HG03039 (cell line): ENCODE measurements at regions not wholly inside any gene's neighbourhood (a gene's known extent, or its start where the extent isn't known, plus 50 kb on each side); places are given as distances from the start of the nearest gene placed in this dataset.
"Not testable (repeated sequence)": the region's sequence is repeated elsewhere in the genome, so short reads cannot be mapped to it uniquely, and the experiment has no call there.

Experiments used
- ATAC-seq: cut with Tn5 transposase; IDR thresholded peaks from one replicate; pipeline ENCODE4 v1.9.1; 2021; ENCODE audit warnings: mild to moderate bottlenecking, moderate library complexity; ENCODE audit not compliant: unreplicated experiment

GRCh38 chr4:28834120-28834519 is 1886.0 kb upstream of the PCDH7 start:
- ATAC-seq = no peak

GRCh38 chr4:28835501-28835900 is 1884.7 kb upstream of the PCDH7 start:
- ATAC-seq = no peak

DNA sequence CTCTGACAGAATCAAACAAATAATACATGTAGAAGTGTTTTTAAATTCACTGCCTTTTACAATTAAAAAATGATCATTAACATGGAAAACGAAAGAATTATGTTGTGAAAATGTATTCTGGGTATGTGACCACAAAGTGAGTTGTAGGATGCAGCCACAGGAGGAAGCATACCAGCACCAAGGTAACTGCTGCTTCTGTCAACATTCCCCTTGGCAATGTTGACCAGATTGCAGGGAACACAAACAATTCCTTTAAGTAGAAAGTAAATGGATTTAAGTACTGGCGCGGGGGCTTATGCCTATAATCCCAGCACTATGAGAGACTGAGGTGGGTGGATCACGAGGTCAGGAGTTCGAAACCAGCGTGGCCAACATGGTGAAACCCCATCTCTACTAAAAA is 1877.9 kb upstream of the PCDH7 start:
- no peak for ATAC-seq

DNA sequence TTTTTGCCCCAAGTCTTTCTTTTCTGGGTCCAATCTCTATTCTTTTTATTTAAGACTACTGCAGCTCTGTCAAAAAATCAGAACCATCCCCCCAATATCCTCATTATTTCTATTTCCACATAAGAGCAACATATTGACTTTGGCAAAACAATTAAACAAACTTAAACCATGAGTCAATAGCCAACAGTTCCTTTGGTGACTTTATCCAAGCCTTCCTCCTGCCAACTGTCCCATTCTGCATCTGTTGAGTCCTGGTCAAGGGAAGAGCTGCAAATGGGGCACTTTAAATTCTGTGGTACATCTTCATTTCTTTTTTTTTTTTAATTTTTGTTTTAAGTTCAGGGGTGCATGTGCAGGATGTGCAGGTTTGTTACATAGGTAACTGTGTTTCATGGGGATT is 1875.0 kb upstream of the PCDH7 start:
- no peak for ATAC-seq

GRCh38 chr4:28857028-28857427 is 1863.1 kb upstream of the PCDH7 start:
- ATAC-seq = not testable (repeated sequence)

DNA sequence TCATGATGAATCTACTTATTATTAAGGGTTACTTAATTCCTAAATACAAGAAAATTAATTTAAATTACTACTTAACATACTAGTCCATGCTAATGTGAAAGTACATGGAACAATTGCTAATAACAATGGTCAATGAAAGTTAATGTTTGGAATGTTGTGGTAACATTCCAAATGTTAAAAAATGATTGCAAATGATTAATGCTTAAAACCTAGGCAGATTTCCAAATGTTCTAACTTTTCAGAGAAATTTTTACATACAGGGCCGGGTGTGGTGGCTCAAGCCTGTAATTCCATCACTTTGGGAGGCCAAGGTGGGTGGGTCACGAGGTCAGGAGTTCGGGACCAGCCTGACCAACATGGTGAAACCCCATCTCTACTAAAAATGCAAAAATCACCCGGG is 1851.3 kb upstream of the PCDH7 start:
- ATAC-seq = no peak

GRCh38 chr4:28879178-28879577 is 1841.0 kb upstream of the PCDH7 start:
- ATAC-seq = no peak

GRCh38 chr4:28879900-28880299 is 1840.3 kb upstream of the PCDH7 start:
- ATAC-seq = no peak

GRCh38 chr4:28883211-28883610 is 1837.0 kb upstream of the PCDH7 start:
- ATAC-seq = no peak

GRCh38 chr4:28886934-28887333 is 1833.2 kb upstream of the PCDH7 start:
- no peak for ATAC-seq

DNA sequence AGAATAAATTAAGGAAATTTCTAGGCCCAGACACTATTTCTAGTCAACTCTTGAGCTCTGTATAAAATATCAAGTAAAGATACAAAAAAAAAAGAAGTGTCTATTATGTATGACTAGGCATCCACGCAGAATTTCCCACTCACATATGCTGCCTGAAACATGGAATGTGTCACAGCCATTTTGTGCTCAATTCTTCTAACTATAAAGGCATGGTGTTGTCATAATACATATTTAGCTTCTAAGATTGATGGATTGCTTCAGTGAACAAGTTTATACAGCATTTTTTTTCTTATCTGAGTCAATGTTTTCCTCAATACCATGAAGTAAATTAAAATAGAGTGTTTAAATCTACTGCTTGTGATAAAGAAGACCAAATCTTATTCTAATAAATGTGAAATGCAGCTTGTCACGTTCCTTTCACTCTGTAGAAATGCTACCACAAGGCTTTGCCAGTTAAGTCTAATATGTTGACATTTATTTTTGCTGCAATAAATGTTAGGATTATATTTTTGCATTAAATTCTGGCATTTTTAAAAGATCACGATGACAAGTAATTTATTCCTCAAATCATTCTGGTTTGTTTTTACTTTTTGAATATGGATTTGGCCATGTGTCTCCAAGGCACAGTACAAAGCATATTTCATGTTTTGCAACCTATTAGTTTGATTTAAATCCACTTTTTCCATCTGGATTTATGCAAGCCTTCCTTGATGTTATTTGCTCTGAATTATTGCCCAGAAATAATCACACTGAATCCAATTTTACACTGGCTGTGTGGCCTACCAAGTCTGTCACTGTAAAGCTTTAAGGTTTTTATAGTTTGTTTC is 1829.0 kb upstream of the PCDH7 start:
- ATAC-seq = no peak

- ATAC-seq = no peak
These were observed 1806.7 kb upstream of the PCDH7 start for GRCh38 chr4:28913466-28913865.

- ATAC-seq = no peak
These were observed 1803.6 kb upstream of the PCDH7 start for GRCh38 chr4:28916585-28916984.

- ATAC-seq = no peak
These were observed 1801.3 kb upstream of the PCDH7 start for GRCh38 chr4:28918871-28919270.

DNA sequence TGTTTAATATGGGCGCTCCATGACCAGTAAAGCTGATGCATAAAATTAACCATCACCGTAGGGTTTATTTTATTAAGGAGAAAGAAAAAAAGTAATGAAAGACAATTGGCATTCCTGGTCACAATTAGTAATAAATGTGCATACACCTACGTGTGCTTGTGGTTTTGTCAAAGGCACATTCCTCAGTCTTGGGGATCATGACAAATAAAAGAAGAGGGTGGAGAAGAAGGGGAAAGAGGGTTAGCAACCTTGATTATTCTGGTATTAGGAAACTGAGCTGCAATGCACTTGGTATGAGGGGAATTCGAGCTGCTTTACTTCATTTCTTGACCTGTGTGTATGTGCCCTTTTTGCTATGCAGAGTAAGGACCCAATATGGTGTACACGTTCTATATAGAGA is 1798.3 kb upstream of the PCDH7 start:
- ATAC-seq = no peak

DNA sequence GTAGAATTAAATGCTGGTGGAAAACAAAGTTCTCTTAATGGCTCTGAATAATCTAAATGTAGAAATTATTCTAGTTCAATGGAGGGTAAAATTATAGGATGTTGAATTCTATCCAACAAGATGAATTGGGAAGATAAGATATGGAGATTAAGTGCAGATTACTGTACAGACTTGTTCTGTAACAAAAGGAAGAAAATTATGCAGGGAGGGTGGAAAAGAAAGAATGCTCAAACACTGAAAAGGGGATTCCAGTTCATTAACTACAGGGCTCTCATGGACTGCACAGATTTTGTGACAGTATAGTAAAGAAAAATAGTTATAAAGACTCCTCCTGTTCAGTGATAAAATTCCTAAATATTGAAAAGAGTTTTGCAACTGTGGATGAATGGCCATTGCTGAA is 1794.0 kb upstream of the PCDH7 start:
- no peak for ATAC-seq

DNA sequence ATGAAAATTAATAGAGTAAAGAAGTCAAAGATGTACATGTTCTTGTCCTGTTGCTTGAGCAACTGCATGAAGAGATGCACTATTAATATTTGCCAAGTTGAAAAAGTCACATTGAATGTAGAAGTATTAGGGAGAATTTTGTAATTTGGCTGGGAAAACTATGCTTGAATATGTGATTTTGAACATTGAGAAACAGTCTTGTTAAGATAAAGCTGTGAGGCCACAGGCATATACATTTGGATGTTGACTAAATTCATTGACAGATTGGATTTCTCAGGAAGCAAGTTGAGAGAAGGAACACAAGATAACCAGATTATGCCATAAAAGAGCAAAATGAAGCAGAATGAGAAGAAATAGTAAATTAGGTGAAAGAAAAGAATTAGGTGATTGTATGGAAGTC is 1777.5 kb upstream of the PCDH7 start:
- ATAC-seq = no peak

GRCh38 chr4:28947374-28947773 is 1772.8 kb upstream of the PCDH7 start:
- no peak for ATAC-seq

DNA sequence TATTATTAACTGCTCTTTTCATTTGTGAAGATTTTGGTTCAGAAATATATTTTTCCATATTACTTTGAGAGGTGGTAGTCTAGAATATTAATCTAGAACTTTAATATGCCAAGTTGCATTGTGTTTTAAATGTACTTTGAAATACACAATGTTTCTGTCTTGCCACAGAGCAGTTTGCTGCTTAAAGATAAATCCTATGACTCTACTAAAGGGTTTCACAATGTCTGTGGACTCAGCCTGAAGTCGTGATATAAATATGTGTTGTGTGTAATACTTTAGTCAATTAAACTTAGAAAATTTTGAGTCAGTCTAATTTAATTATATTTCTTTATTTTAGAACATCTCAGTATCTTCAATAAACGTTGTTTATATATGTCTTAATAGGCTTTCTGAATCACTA is 1771.7 kb upstream of the PCDH7 start:
- ATAC-seq = no peak

GRCh38 chr4:28966982-28967381 is 1753.2 kb upstream of the PCDH7 start:
- ATAC-seq = no peak

DNA sequence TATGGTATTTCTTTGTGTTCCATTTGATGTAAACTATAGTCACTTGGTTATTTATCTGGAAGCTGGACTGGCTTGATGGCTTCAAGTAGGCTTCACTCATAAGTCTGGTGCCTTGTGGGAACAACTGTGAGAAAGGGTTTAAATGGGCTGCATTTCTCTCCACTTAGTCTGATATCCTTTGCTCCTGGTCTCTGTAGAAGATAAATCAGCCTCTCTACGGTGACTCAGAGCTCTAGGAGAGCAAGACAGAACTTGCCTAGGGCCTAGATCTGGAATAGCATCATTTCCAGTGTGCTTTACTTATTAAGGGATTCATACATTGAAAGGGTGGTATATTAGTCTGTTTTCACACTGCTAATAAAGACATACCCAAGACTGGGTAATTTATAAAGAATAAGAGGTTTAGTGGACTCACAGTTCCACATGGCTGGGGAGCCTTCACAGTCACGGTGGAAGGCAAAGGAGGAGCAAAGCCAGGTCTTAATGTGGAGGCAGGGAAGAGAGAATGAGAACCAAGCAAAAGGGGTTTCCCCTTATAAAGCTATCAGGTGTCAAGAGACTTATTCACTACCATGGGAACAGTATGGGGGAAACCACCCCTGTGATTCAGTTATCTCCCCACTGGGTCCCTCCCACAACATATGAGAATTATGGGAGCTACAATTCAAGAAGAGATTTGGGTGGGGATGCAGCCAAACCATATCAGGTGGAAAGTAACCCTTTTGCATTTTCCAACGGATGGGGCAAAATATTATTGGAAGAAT is 1746.4 kb upstream of the PCDH7 start:
- ATAC-seq = no peak

DNA sequence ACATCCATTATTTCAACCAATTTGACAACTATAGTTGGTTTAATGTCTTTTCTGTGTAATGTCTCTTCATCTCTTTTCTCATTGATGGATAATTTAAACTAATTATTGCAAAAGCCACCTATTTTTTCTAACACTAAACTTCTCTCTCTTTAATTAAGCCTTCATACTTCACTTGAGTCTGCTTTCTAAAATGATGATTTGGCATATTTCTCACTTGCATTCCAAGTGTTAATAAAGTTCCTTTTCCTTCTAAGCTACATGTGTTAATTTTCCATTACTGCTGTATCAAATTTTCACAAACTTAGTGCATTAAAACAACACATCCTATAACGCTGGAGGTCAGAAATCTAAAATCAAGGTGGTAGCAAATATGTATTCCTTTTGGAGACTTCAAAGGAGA is 1743.8 kb upstream of the PCDH7 start:
- no peak for ATAC-seq
